ENCODE measurements at regions not wholly inside any gene's neighbourhood (a gene's known extent, or its start where the extent isn't known, plus 50 kb on each side); places are given as distances from the start of the nearest gene placed in this dataset.

DNA sequence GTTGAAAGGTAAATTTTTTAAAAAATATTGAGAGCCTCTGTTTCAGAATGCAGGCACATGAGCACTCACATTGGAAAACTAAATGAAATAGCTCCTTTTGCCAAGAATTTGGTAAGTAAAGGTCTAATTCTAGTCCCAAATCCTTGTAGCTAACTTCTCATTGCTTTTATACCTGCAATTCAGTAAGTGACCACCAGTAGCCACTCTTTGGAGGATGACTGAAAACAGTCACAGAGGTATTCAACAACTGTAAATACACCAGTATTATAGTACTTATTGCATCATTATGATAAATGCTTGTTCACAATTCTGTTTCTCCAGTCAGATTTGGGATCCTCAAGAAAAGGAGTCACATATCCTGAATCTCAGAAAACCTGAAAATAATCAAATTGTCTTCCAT is 562.4 kb upstream of the CDH11 start:
- peak; percentile 69; the same call in 1 of the 2 replicates for TF ChIP-seq CTCF (conservative IDR thresholded peaks at IDR 0.05; ENCODE audit: low read length)
- TF ChIP-seq EZH2phosphoT487 (IDR thresholded peaks at IDR 0.05; ENCODE audit: borderline replicate concordance, low read depth, low read length): no peak
